ENCODE measurements at regions not wholly inside any gene's neighbourhood (a gene's known extent, or its start where the extent isn't known, plus 50 kb on each side); places are given as distances from the start of the nearest gene placed in this dataset.

- TF ChIP-seq CTCF (IDR thresholded peaks at IDR 0.05): no peak
- Histone ChIP-seq H3K27ac (ENCODE audit: low read depth in 1 of 2, low read length in 2 of 2) (no peak overlapping the region), H3K4me3 (ENCODE audit: low read length) (no peak overlapping the region), H3K36me3 (ENCODE audit: insufficient read depth, low read length) (no peaks in the 10 kb centered on the region), H3K9me3 (ENCODE audit: control insufficient read depth in 1 of 2, insufficient read depth in 1 of 2, low read length in 2 of 2) (no peaks in the 10 kb centered on the region), H3K27me3 (ENCODE audit: control insufficient read depth in 1 of 2, insufficient read depth in 2 of 2, low read length in 2 of 2) (no peaks in the 10 kb centered on the region), H3K4me1 (ENCODE audit: insufficient read depth, low read length) (no peaks in the 10 kb centered on the region)
- Mint-ChIP-seq H3K4me3 (no peak overlapping the region), H3K9me3 (no peaks in the 10 kb centered on the region), H3K4me1 (ENCODE audit: low read depth) (no peaks in the 10 kb centered on the region), H3K27me3 (no peaks in the 10 kb centered on the region), H3K36me3 (ENCODE audit: low read depth) (no peaks in the 10 kb centered on the region), H3K27ac (no peak overlapping the region)
- ATAC-seq (ENCODE audit: poor library complexity) (no peak), DNase-seq (no peak)
- POLR2A ChIA-PET: no interaction called here
- intact Hi-C loops (cut with DNase I, micrococcal nuclease): no loop called here
- CTCF ChIA-PET: no interaction called here
Observed at GRCh38 chr11:109795234-109795633, 298.0 kb upstream of the ZC3H12C start.

- H3K27ac ChIP-seq (ENCODE audit: low read depth in 1 of 2, low read length in 2 of 2): no peak overlapping the region
- no peak overlapping the region for H3K27ac Mint-ChIP-seq
- ATAC-seq (ENCODE audit: poor library complexity) (no peak), DNase-seq (no peak)
- H3K27me3 Mint-ChIP-seq: no peaks in the 10 kb centered on the region
- H3K36me3 Mint-ChIP-seq (ENCODE audit: low read depth): no peaks in the 10 kb centered on the region
- H3K4me1 Mint-ChIP-seq (ENCODE audit: low read depth): no peaks in the 10 kb centered on the region
- no peaks in the 10 kb centered on the region for H3K4me1 ChIP-seq (ENCODE audit: insufficient read depth, low read length)
- no peak overlapping the region for H3K4me3 Mint-ChIP-seq
- POLR2A ChIA-PET: no interaction called here
- H3K9me3 Mint-ChIP-seq: peaks cover 2% of the 10 kb centered on the region
- H3K9me3 ChIP-seq (ENCODE audit: control insufficient read depth in 1 of 2, insufficient read depth in 1 of 2, low read length in 2 of 2): no peaks in the 10 kb centered on the region
- H3K4me3 ChIP-seq (ENCODE audit: low read length): no peak overlapping the region
- CTCF ChIA-PET: no interaction called here
- no peaks in the 10 kb centered on the region for H3K36me3 ChIP-seq (ENCODE audit: insufficient read depth, low read length)
- H3K27me3 ChIP-seq (ENCODE audit: control insufficient read depth in 1 of 2, insufficient read depth in 2 of 2, low read length in 2 of 2): no peaks in the 10 kb centered on the region
- intact Hi-C loops (cut with DNase I, micrococcal nuclease): no loop called here
- TF ChIP-seq CTCF (IDR thresholded peaks at IDR 0.05): no peak
Observed at GRCh38 chr11:109796253-109796652, 296.9 kb upstream of the ZC3H12C start.

GRCh38 chr11:109798521-109798920 lies 294.7 kb upstream of the ZC3H12C start:
- Histone ChIP-seq H3K36me3 (ENCODE audit: insufficient read depth, low read length) (no peaks in the 10 kb centered on the region), H3K27me3 (ENCODE audit: control insufficient read depth in 1 of 2, insufficient read depth in 2 of 2, low read length in 2 of 2) (no peaks in the 10 kb centered on the region), H3K4me3 (ENCODE audit: low read length) (no peak overlapping the region), H3K4me1 (ENCODE audit: insufficient read depth, low read length) (no peaks in the 10 kb centered on the region), H3K9me3 (ENCODE audit: control insufficient read depth in 1 of 2, insufficient read depth in 1 of 2, low read length in 2 of 2) (no peaks in the 10 kb centered on the region), H3K27ac (ENCODE audit: low read depth in 1 of 2, low read length in 2 of 2) (no peak overlapping the region)
- Mint-ChIP-seq H3K36me3 (ENCODE audit: low read depth) (no peaks in the 10 kb centered on the region), H3K4me1 (ENCODE audit: low read depth) (no peaks in the 10 kb centered on the region), H3K4me3 (no peak overlapping the region), H3K27me3 (no peaks in the 10 kb centered on the region), H3K27ac (no peak overlapping the region), H3K9me3 (peaks cover 2% of the 10 kb centered on the region)
- no peak for TF ChIP-seq CTCF (IDR thresholded peaks at IDR 0.05)
- POLR2A ChIA-PET: no interaction called here
- intact Hi-C loops (cut with DNase I, micrococcal nuclease): no loop called here
- CTCF ChIA-PET: no interaction called here
- ATAC-seq (ENCODE audit: poor library complexity) (no peak), DNase-seq (no peak)
